ENCODE measurements at regions not wholly inside any gene's neighbourhood (a gene's known extent, or its start where the extent isn't known, plus 50 kb on each side); places are given as distances from the start of the nearest gene placed in this dataset.

DNA sequence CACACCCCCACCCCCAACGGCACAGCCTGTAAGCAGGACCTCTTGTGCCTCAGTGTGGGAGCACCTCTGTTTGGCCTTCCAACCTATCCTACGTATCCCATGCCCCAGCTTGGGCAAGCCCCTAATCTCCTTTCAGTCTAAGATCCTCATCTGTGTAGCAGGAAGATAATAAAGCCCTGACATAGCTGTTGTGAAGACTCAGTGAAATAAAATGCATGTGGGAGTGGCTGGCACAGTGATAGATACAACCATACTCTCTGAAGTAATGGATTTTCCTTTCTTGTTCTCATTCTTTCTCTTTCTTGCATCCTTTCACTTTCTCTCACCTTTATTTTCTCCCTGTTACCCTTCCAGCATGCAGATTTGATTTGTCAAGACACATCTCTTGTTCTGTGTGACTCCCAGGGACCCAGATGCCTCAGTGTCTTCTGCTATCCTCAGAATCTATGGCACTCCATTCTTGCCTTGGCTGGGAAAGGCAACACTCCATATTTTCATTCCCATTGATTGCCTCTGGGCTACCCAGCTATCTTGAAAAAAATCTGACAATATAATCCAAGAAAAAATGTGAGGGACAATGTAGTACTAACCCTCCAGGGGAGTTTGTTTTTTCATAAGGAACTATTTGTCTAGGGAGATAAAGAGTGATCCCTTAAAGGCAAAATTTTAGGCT lies 207.2 kb upstream of the SETBP1 start:
- intact Hi-C loops (cut with micrococcal nuclease), result no loop called here

DNA sequence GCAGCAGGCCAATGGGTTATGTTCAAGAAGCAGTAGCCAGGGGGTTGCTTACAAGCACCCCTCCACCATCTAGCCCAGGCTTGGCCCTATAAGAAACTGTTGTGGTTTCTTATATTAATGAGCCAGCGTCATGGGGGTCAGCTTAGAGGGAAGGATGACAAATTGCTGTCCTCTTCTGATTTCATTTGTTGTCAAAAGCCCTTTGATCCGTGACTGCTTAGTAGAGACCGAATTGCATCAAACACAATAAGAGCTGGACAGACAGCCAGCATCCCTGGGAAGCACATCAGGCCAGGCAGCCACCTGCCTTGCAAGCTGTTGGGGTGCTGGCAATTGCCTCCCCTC lies 206.6 kb upstream of the SETBP1 start:
- intact Hi-C loops (cut with micrococcal nuclease), result no loop called here

DNA sequence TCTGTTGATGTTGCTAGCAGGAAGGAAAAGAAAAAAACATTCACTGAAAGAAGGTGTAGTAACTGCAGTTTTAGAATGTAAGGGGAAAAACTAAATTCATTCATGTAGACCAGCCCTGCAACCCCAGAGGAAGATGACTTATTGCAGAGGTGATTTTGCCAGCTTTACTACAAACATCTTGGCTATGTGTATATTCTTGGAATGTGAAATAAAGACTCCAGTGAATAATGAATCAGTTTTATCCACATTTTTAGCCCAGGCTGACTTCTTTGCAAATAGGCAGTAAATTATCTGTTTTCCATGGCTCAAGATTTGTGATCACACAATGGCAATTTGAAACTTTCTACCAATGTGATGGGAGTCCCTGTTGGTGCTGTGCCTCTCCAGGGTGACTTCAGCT lies 206.1 kb upstream of the SETBP1 start:
- intact Hi-C loops (cut with micrococcal nuclease), result no loop called here

- intact Hi-C loops (cut with micrococcal nuclease), result no loop called here
These were observed 197.9 kb upstream of the SETBP1 start for GRCh38 chr18:44482761-44483160.

DNA sequence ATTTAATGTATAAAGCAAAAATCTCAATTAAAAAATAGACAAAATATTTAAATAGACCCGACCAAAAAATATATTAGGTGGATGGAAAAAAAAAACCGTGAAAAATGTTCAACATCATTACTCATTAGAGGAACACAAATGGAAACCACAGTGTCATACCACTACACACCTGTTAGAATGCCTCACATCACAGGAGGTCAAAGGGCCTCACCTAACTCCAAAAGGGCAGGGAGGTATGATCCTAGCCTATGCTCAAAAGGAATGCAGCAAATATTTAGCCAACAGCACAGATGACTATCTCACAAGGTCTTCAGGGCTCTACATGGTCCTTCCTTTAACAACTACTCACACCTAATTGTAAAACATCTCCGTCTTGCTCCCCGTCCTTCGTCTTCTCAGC lies 185.5 kb upstream of the SETBP1 start:
- intact Hi-C loops (cut with micrococcal nuclease), result no loop called here

DNA sequence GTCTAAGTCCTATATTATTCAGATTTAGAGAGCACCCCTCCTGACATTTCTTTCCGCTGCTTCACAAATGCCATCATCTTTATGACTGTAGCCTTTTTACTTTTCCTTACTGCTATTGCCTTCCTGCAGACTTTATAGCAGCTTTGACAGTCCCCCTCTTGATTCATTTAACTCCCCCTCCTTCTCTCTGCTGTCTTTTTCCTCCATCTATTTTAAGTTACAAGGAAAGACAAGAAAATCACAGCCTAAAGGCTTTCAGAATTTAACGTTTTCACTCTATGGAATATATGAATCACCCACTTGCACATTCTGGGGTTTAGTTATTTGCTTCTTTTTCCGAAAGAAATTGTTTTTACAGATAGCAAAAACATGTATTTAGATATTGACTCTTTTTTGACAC lies 183.4 kb upstream of the SETBP1 start:
- intact Hi-C loops (cut with micrococcal nuclease), result no loop called here

- intact Hi-C loops (cut with micrococcal nuclease), result no loop called here
These were observed 182.8 kb upstream of the SETBP1 start for GRCh38 chr18:44497757-44498490.

GRCh38 chr18:44500808-44501610 lies 179.7 kb upstream of the SETBP1 start:
- intact Hi-C loops (cut with micrococcal nuclease), result loop anchor here (5.0 to 10.0 kb wide), 2 partner anchors 41 to 714 kb away; no protein-coding TSS in a partner anchor

GRCh38 chr18:44502221-44502620 lies 178.5 kb upstream of the SETBP1 start:
- intact Hi-C loops (cut with micrococcal nuclease), result loop anchor here (5.0 to 10.0 kb wide), 2 partner anchors 40 to 713 kb away; no protein-coding TSS in a partner anchor

GRCh38 chr18:44502790-44503189 lies 177.9 kb upstream of the SETBP1 start:
- intact Hi-C loops (cut with micrococcal nuclease), result loop anchor here (5.0 to 10.0 kb wide), 2 partner anchors 40 to 712 kb away; no protein-coding TSS in a partner anchor

GRCh38 chr18:44503854-44504253 lies 176.8 kb upstream of the SETBP1 start:
- intact Hi-C loops (cut with micrococcal nuclease), result loop anchor here (5.0 to 10.0 kb wide), 2 partner anchors 38 to 711 kb away; no protein-coding TSS in a partner anchor

- intact Hi-C loops (cut with micrococcal nuclease), result loop anchor here (10.0 kb wide), 1 partner anchor 707 kb away; no protein-coding TSS in a partner anchor
These were observed 172.9 kb upstream of the SETBP1 start for GRCh38 chr18:44507729-44508325.

DNA sequence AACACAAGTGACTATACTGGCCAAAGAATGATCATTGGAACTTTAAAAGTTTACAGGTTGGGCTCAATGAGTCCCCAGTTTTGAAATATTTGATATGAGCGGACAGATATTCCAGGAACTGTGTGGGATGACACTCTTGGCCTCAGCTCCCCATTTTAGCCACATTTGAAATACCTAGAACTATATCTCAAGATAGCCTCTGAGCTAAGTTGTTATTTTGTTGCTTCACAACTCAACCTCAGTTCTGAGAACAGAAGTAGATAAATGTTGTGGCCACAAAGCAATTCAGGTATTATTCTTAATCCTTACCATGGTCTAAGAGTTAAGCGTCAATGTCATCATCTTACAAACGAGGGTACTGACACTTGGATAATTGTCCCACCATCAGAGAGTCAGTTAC lies 172.2 kb upstream of the SETBP1 start:
- intact Hi-C loops (cut with micrococcal nuclease), result loop anchor here (10.0 kb wide), 1 partner anchor 706 kb away; no protein-coding TSS in a partner anchor

- intact Hi-C loops (cut with micrococcal nuclease), result loop anchor here (10.0 kb wide), 1 partner anchor 706 kb away; no protein-coding TSS in a partner anchor
These were observed 171.6 kb upstream of the SETBP1 start for GRCh38 chr18:44509048-44509447.

GRCh38 chr18:44510390-44510789 lies 170.3 kb upstream of the SETBP1 start:
- intact Hi-C loops (cut with micrococcal nuclease), result no loop called here

DNA sequence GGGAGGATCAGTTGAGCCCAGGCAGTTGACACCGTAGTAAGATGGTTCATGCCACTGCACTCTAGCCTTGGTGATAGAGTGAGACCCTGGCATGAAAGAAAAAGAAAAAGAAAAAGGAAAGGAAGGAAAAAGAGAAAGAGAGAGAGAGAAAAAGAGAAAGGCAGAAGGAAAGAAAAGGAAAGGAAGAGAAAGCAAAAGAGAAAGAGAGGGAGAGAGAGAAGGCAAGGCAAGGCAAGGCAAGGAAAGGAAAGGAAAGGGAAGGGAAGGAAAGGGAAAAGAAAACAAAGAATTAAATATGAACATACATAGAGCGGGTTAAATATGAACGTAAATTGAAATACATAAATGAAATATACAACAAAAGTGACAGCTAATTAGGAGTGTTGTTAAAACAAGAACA lies 167.5 kb upstream of the SETBP1 start:
- intact Hi-C loops (cut with micrococcal nuclease), result no loop called here

- intact Hi-C loops (cut with micrococcal nuclease), result no loop called here
These were observed 166.6 kb upstream of the SETBP1 start for GRCh38 chr18:44514106-44514505.

DNA sequence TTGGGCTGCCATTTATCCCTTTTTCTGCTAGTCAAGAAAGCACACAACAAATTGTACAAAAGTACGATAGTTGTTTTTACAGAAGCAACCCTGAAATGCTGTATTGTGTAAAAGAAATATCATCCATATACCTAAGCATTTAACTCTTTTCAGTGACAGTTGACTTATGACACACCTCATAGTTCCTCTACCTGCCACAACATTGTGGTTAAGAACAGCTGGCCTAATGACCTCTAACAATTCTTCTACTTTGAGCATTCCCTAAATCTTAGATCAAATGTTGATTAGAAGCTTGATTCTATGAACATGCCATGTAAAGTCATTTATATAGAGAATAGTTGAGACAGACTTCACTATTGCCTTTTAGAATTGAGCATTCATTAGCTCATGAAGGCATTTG lies 165.9 kb upstream of the SETBP1 start:
- intact Hi-C loops (cut with micrococcal nuclease), result no loop called here

DNA sequence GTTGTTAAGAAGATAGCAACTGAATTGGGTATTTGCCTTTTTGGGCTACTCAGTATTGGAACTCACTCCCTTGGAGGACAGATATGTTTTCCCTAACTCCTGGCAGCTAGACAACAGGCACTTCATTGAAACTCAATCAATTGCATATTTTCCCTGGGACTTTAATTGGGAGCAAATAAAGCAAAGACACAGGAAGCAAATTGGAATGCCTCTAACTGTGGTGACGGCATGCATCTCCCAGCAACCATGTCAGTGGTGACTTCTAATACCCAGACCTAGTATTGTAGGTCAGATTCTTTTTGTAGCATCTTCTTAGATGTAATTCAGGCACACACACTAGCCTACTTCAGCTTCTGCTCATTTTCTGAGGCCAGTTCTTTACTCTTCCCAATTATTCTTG lies 164.2 kb upstream of the SETBP1 start:
- intact Hi-C loops (cut with micrococcal nuclease), result no loop called here

DNA sequence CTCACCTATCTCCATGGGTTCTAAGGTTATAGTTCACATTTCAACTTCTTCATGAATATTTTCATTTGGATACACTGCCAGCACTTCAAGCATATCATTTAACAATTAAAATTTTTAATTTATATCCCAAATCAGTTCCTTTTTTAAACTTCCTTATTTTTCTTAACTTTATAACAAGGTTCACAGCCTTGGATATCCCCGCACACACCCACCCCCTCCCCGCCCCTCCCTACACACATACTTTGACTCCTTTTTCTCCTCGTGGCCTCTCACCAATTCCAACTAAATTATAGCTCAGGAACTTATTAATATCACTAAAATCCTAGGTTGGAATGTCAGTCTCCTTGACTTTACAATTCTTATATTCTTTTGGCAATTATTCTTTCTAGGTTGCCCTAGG lies 163.6 kb upstream of the SETBP1 start:
- intact Hi-C loops (cut with micrococcal nuclease), result no loop called here

DNA sequence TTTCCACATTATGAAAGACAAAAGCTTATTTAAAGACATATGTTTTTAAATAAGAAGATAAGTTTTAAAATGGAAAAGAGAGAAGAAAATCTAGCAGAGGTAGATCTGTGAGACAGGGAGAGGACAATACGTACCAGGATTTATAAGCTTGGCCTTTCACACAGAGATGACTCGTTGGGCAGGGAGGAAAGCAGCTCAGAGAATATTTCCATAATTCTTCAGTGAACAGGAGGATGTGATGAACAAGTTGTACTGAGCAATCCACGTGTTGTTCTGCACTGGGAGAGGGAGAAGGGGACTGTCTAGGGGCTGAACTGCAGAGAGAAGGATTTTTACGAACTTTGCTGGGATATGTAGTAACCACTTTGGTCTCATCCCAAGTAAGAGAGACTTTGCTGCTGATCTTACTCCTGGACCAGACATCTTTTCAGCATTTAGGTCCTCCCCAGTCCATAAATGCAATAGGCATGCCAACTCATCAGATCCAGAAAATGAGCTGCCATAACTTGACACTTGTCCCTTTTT lies 162.5 kb upstream of the SETBP1 start:
- intact Hi-C loops (cut with micrococcal nuclease), result no loop called here

Measured in T-helper 1 cell treated with Interleukin-12 subunit alpha and Interleukin-12 subunit beta and Interleukin-4 antibody, amounts not matched to agents 30 ng/mL and 1 ng/mL, for 36 hours (primary cell).